WTC11 (cell line): ENCODE measurements at regions not wholly inside any gene's neighbourhood (a gene's known extent, or its start where the extent isn't known, plus 50 kb on each side); places are given as distances from the start of the nearest gene placed in this dataset.

Experiments used
- CTCF ChIP-seq: fragments of 200-600 bp; IDR thresholded peaks from 2 replicates; pipeline ENCODE4 v1.8.0; 2022; ENCODE audit warnings: antibody characterized with exemption
- JUN ChIP-seq: sonication (generic); formaldehyde crosslinking; IDR thresholded peaks from 2 replicates; pipeline ENCODE4 v1.8.0; 2023; ENCODE audit warnings: mild to moderate bottlenecking, missing genetic modification reagents
- NR3C1 ChIP-seq: sonication (generic); formaldehyde crosslinking; conservative IDR thresholded peaks from 2 replicates; pipeline ENCODE4 v1.8.1; 2023; ENCODE audit warnings: low read depth, mild to moderate bottlenecking, missing genetic modification reagents
- SMAD3 ChIP-seq: sonication (generic); formaldehyde crosslinking; IDR thresholded peaks from 2 replicates; pipeline ENCODE4 v1.8.0; 2022; ENCODE audit warnings: missing genetic modification reagents, mild to moderate bottlenecking, borderline replicate concordance
- USF2 ChIP-seq: sonication (generic); formaldehyde crosslinking; IDR thresholded peaks from 2 replicates; pipeline ENCODE4 v1.8.1; 2023; ENCODE audit warnings: mild to moderate bottlenecking, missing genetic modification reagents, moderate library complexity
- TF ChIP-seq, protein P1 (sequence below): sonication (generic); formaldehyde crosslinking; IDR thresholded peaks from 2 replicates; pipeline ENCODE4 v1.8.0; 2023; ENCODE audit warnings: missing genetic modification reagents

- TF ChIP-seq NR3C1 (CRISPR knock-in tag) (no peak), CTCF (no peak), USF2 (CRISPR knock-in tag) (no peak), JUN (no peak), SMAD3 (CRISPR knock-in tag) (no peak)
- TF ChIP-seq, protein P1, sequence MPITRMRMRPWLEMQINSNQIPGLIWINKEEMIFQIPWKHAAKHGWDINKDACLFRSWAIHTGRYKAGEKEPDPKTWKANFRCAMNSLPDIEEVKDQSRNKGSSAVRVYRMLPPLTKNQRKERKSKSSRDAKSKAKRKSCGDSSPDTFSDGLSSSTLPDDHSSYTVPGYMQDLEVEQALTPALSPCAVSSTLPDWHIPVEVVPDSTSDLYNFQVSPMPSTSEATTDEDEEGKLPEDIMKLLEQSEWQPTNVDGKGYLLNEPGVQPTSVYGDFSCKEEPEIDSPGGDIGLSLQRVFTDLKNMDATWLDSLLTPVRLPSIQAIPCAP: no peak
Measured at GRCh38 chr7:69429911-69430383, 168.3 kb upstream of the AUTS2 start.
